ENCODE measurements at regions not wholly inside any gene's neighbourhood (a gene's known extent, or its start where the extent isn't known, plus 50 kb on each side); places are given as distances from the start of the nearest gene placed in this dataset.
"Not testable (repeated sequence)": the region's sequence is repeated elsewhere in the genome, so short reads cannot be mapped to it uniquely, and the experiment has no call there.

GRCh38 chr7:79636849-79637248, 183.4 kb upstream of the MAGI2 start:
- H3K27me3 ChIP-seq (ENCODE audit: control insufficient read depth, insufficient read depth, low read length, poor library complexity, severe bottlenecking) = no peaks in the 10 kb centered on the region
- H3K4me1 Mint-ChIP-seq = no peaks in the 10 kb centered on the region
- H3K27me3 Mint-ChIP-seq (ENCODE audit: insufficient read depth) = no peaks in the 10 kb centered on the region
- no peaks in the 10 kb centered on the region for H3K9me3 Mint-ChIP-seq
- H3K4me3 ChIP-seq (ENCODE audit: low read length) = no peak overlapping the region
- DNase-seq = no peak
- no peak overlapping the region for H3K27ac ChIP-seq (ENCODE audit: low read depth, low read length)
- no peak overlapping the region for H3K27ac Mint-ChIP-seq
- TF ChIP-seq CTCF (conservative IDR thresholded peaks at IDR 0.05) = no peak
- no peaks in the 10 kb centered on the region for H3K36me3 Mint-ChIP-seq (ENCODE audit: low read depth)
- H3K4me1 ChIP-seq (ENCODE audit: control insufficient read depth, insufficient read depth, low read length) = no peaks in the 10 kb centered on the region
- H3K4me3 Mint-ChIP-seq = no peak overlapping the region
- H3K36me3 ChIP-seq (ENCODE audit: control insufficient read depth, insufficient read depth, low read length) = no peaks in the 10 kb centered on the region
- no peaks in the 10 kb centered on the region for H3K9me3 ChIP-seq (ENCODE audit: control insufficient read depth, low read length)
- H3K9ac ChIP-seq (ENCODE audit: extremely low read depth, low read length, poor library complexity, severe bottlenecking) = no peak overlapping the region

- not testable (repeated sequence) for H3K4me3 Mint-ChIP-seq; H3K27ac ChIP-seq (ENCODE audit: low read depth, low read length); H3K4me1 ChIP-seq (ENCODE audit: control insufficient read depth, insufficient read depth, low read length); H3K36me3 Mint-ChIP-seq (ENCODE audit: low read depth); H3K9me3 Mint-ChIP-seq; H3K27me3 ChIP-seq (ENCODE audit: control insufficient read depth, insufficient read depth, low read length, poor library complexity, severe bottlenecking); H3K4me3 ChIP-seq (ENCODE audit: low read length); H3K9me3 ChIP-seq (ENCODE audit: control insufficient read depth, low read length); H3K9ac ChIP-seq (ENCODE audit: extremely low read depth, low read length, poor library complexity, severe bottlenecking); H3K27me3 Mint-ChIP-seq (ENCODE audit: insufficient read depth); DNase-seq; H3K4me1 Mint-ChIP-seq; H3K36me3 ChIP-seq (ENCODE audit: control insufficient read depth, insufficient read depth, low read length); H3K27ac Mint-ChIP-seq
Measured at GRCh38 chr7:79625921-79626320, 172.5 kb upstream of the MAGI2 start.

GRCh38 chr7:79624336-79624735, 170.9 kb upstream of the MAGI2 start:
- Mint-ChIP-seq H3K36me3 (ENCODE audit: low read depth) (no peaks in the 10 kb centered on the region), H3K27ac (no peak overlapping the region), H3K27me3 (ENCODE audit: insufficient read depth) (no peaks in the 10 kb centered on the region), H3K4me3 (no peak overlapping the region), H3K9me3 (no peaks in the 10 kb centered on the region), H3K4me1 (no peaks in the 10 kb centered on the region)
- Histone ChIP-seq H3K36me3 (ENCODE audit: control insufficient read depth, insufficient read depth, low read length) (no peaks in the 10 kb centered on the region), H3K27me3 (ENCODE audit: control insufficient read depth, insufficient read depth, low read length, poor library complexity, severe bottlenecking) (no peaks in the 10 kb centered on the region), H3K9me3 (ENCODE audit: control insufficient read depth, low read length) (no peaks in the 10 kb centered on the region), H3K9ac (ENCODE audit: extremely low read depth, low read length, poor library complexity, severe bottlenecking) (no peak overlapping the region), H3K4me3 (ENCODE audit: low read length) (no peak overlapping the region), H3K27ac (ENCODE audit: low read depth, low read length) (no peak overlapping the region), H3K4me1 (ENCODE audit: control insufficient read depth, insufficient read depth, low read length) (no peaks in the 10 kb centered on the region)
- no peak for DNase-seq
- TF ChIP-seq CTCF (conservative IDR thresholded peaks at IDR 0.05) = no peak

GRCh38 chr7:79622781-79623180, 169.3 kb upstream of the MAGI2 start:
- Histone ChIP-seq H3K9me3 (ENCODE audit: control insufficient read depth, low read length) (no peaks in the 10 kb centered on the region), H3K4me1 (ENCODE audit: control insufficient read depth, insufficient read depth, low read length) (no peaks in the 10 kb centered on the region), H3K27me3 (ENCODE audit: control insufficient read depth, insufficient read depth, low read length, poor library complexity, severe bottlenecking) (no peaks in the 10 kb centered on the region), H3K4me3 (ENCODE audit: low read length) (no peak overlapping the region), H3K27ac (ENCODE audit: low read depth, low read length) (no peak overlapping the region), H3K36me3 (ENCODE audit: control insufficient read depth, insufficient read depth, low read length) (no peaks in the 10 kb centered on the region), H3K9ac (ENCODE audit: extremely low read depth, low read length, poor library complexity, severe bottlenecking) (no peak overlapping the region)
- H3K9me3 Mint-ChIP-seq = no peaks in the 10 kb centered on the region
- H3K4me3 Mint-ChIP-seq = no peak overlapping the region
- H3K27ac Mint-ChIP-seq = no peak overlapping the region
- H3K36me3 Mint-ChIP-seq (ENCODE audit: low read depth) = no peaks in the 10 kb centered on the region
- H3K27me3 Mint-ChIP-seq (ENCODE audit: insufficient read depth) = no peaks in the 10 kb centered on the region
- no peak for TF ChIP-seq CTCF (conservative IDR thresholded peaks at IDR 0.05)
- DNase-seq = no peak
- no peaks in the 10 kb centered on the region for H3K4me1 Mint-ChIP-seq
- 92 to 100% methylated on average over 1 of the region's 1 CpG for WGBS, 2 experiments (ENCODE audit: insufficient coverage in 1 of 2, insufficient read length in 1 of 2)

Data from endodermal cell (in vitro differentiated cells).